Panc1 (cell line): ENCODE measurements at regions not wholly inside any gene's neighbourhood (a gene's known extent, or its start where the extent isn't known, plus 50 kb on each side); places are given as distances from the start of the nearest gene placed in this dataset.

Source experiments
- POLR2AphosphoS5 ChIP-seq: IDR thresholded peaks from 2 replicates; pipeline ENCODE4 v1.6.1; 2012; ENCODE audit warnings: mild to moderate bottlenecking, low read depth, low read length, moderate library complexity
- SIN3A ChIP-seq: IDR thresholded peaks from 2 replicates; pipeline ENCODE4 v1.6.1; 2012; ENCODE audit warnings: low read depth, mild to moderate bottlenecking, low read length, moderate library complexity, borderline replicate concordance; ENCODE audit not compliant: insufficient read depth
- TCF7L2 ChIP-seq: IDR thresholded peaks from 2 replicates; pipeline ENCODE4 v1.6.1; 2011; ENCODE audit warnings: mild to moderate bottlenecking, low read depth, low read length, inconsistent platforms
- TF ChIP-seq, protein P1 (sequence below): fragments of 450-650 bp; IDR thresholded peaks from 2 replicates; pipeline ENCODE4 v1.5.1; 2017; ENCODE audit warnings: mild to moderate bottlenecking
- TF ChIP-seq, protein P2 (sequence below), 2 experiments: IDR thresholded peaks; 2 replicates each; pipeline ENCODE4 v1.6.1; 2011 to 2012; ENCODE audit warnings: low read depth in 2 of 2, control low read depth in 1 of 2, low read length in 1 of 2, mild to moderate bottlenecking in 1 of 2, moderate library complexity in 1 of 2; ENCODE audit not compliant: insufficient read depth in 1 of 2

DNA sequence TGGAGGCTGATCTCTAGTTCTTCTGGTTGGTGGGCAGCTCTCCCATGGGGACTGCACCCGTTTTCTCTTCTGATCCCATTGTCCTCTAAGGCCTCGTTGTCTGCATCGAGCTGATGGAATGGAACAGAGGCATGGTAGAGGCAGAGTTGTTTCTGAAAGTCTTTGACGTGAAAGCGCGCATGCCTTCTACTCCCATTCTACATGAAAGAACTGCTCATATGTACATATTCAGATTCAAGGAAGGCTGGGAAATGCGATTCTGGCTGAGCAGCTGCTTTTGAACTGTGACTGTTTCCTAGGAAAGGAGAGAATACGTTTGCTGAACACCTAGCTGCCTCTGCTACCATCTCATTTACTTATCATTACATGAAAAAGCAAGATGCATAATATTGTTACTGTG is 815.2 kb downstream of the QKI start:
- TF ChIP-seq, protein P1, sequence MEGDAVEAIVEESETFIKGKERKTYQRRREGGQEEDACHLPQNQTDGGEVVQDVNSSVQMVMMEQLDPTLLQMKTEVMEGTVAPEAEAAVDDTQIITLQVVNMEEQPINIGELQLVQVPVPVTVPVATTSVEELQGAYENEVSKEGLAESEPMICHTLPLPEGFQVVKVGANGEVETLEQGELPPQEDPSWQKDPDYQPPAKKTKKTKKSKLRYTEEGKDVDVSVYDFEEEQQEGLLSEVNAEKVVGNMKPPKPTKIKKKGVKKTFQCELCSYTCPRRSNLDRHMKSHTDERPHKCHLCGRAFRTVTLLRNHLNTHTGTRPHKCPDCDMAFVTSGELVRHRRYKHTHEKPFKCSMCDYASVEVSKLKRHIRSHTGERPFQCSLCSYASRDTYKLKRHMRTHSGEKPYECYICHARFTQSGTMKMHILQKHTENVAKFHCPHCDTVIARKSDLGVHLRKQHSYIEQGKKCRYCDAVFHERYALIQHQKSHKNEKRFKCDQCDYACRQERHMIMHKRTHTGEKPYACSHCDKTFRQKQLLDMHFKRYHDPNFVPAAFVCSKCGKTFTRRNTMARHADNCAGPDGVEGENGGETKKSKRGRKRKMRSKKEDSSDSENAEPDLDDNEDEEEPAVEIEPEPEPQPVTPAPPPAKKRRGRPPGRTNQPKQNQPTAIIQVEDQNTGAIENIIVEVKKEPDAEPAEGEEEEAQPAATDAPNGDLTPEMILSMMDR: no peak
- TF ChIP-seq POLR2AphosphoS5 (no peak), SIN3A (no peak), TCF7L2 (no peak)
- TF ChIP-seq, protein P2, sequence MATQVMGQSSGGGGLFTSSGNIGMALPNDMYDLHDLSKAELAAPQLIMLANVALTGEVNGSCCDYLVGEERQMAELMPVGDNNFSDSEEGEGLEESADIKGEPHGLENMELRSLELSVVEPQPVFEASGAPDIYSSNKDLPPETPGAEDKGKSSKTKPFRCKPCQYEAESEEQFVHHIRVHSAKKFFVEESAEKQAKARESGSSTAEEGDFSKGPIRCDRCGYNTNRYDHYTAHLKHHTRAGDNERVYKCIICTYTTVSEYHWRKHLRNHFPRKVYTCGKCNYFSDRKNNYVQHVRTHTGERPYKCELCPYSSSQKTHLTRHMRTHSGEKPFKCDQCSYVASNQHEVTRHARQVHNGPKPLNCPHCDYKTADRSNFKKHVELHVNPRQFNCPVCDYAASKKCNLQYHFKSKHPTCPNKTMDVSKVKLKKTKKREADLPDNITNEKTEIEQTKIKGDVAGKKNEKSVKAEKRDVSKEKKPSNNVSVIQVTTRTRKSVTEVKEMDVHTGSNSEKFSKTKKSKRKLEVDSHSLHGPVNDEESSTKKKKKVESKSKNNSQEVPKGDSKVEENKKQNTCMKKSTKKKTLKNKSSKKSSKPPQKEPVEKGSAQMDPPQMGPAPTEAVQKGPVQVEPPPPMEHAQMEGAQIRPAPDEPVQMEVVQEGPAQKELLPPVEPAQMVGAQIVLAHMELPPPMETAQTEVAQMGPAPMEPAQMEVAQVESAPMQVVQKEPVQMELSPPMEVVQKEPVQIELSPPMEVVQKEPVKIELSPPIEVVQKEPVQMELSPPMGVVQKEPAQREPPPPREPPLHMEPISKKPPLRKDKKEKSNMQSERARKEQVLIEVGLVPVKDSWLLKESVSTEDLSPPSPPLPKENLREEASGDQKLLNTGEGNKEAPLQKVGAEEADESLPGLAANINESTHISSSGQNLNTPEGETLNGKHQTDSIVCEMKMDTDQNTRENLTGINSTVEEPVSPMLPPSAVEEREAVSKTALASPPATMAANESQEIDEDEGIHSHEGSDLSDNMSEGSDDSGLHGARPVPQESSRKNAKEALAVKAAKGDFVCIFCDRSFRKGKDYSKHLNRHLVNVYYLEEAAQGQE (IDR thresholded peaks at IDR 0.05; ENCODE audit: insufficient read depth in 1 of 2, low read depth in 2 of 2, low read length in 1 of 2): no peak
